Sigmoid colon (tissue), 6 donors: ENCODE measurements at regions not wholly inside any gene's neighbourhood (a gene's known extent, or its start where the extent isn't known, plus 50 kb on each side); places are given as distances from the start of the nearest gene placed in this dataset.

Experiments used
- DNase-seq: peaks from one replicate; pipeline ENCODE4 v3.0.0-alpha.2; 2019
- H3K27ac ChIP-seq, 4 donors: fragments of 200-600 bp; sonication (generic); one replicate each; pipeline ENCODE4 v1.5.1; 2016 to 2019; ENCODE audit warnings: mild to moderate bottlenecking in 1 of 4
- H3K27me3 ChIP-seq, 3 donors: fragments of 200-600 bp; sonication (generic); one replicate each; pipeline ENCODE4 v1.5.1; 2019; ENCODE audit warnings: mild to moderate bottlenecking in 1 of 3
- H3K36me3 ChIP-seq, 4 donors: fragments of 200-600 bp; sonication (generic); one replicate each; pipeline ENCODE4 v1.5.1; 2016 to 2019
- H3K4me1 ChIP-seq, 4 donors: fragments of 200-600 bp; sonication (generic); one replicate each; pipeline ENCODE4 v1.5.1; 2017 to 2019
- H3K4me3 ChIP-seq, 4 donors: fragments of 200-600 bp; sonication (generic); one replicate each; pipeline ENCODE4 v1.5.1; 2017 to 2019; ENCODE audit warnings: mild to moderate bottlenecking in 2 of 4, moderate library complexity in 1 of 4
- H3K9me3 ChIP-seq, 4 donors: fragments of 200-600 bp in 3 of 4; sonication (generic) in 3 of 4; one replicate each; pipeline versions ENCODE4 v1.5.1 to v1.6.1; 2013 to 2019
- EP300 ChIP-seq, 4 donors: sonication (generic); formaldehyde crosslinking; IDR thresholded peaks; one replicate each; pipeline ENCODE4 v1.6.1; 2017; ENCODE audit warnings: antibody characterized with exemption in 4 of 4
- POLR2A ChIP-seq, 2 donors: fragments of 450-650 bp; IDR thresholded peaks; one replicate each; pipeline ENCODE4 v1.6.1; 2016; ENCODE audit warnings: antibody characterized with exemption in 2 of 2, mild to moderate bottlenecking in 2 of 2, moderate library complexity in 2 of 2
- POLR2AphosphoS5 ChIP-seq, 4 donors: sonication (generic); formaldehyde crosslinking; IDR thresholded peaks; one replicate each; pipeline ENCODE4 v1.6.1; 2017; ENCODE audit warnings: antibody characterized with exemption in 4 of 4
- WGBS, 2 donors: extraction: QIAGEN DNeasy Blood & Tissue Kit; methylation state at CpG; one replicate each; pipeline ENCODE4 v1.1.7; 2013; 5-methylcytosine and 5-hydroxymethylcytosine counted together
- intact Hi-C: fragments of 100-400 bp; cut with DNase I; formaldehyde crosslinking; loops from one replicate; pipeline ENCODE4 v1.15.1; 2023
- TF ChIP-seq, protein P1 (sequence below), 4 experiments: fragments of 450-650 bp in 3 of 4; fragments of 200-600 bp in 1 of 4; IDR thresholded peaks; one replicate each; pipeline ENCODE4 v1.5.1; 2016 to 2019; ENCODE audit warnings: antibody characterized with exemption in 4 of 4, mild to moderate bottlenecking in 3 of 4, moderate library complexity in 2 of 4
- donor health status: healthy with polysubstance abuse.
- donor health status: healthy.

DNA sequence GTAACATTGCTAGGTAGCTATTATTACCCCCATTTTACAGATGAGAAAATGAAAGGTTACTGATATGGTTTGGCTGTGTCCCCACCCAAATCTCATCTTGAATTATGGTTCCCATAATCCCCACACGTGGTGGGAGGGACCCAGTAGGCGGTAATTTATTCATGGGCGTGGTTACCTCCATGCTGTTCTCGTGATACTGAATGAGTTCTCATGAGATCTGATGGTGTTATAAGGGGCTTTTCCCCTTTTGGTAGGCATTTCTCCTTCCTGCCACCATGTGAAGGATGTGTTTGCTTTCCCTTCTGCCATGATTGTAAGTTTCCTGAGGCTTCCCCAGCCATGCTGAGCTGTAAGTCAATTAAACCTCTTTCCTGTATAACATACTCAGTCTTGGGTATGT is 252.1 kb downstream of the OPA1 start:
- no peak for DNase-seq
- H3K36me3 ChIP-seq: no peaks in the 10 kb centered on the region
- H3K27ac ChIP-seq: no peak overlapping the region
- H3K27me3 ChIP-seq: no peaks in the 10 kb centered on the region
- WGBS, 2 donors: 69 to 91% methylated on average over 4 of the region's 4 CpGs
- H3K9me3 ChIP-seq: no peaks in the 10 kb centered on the region
- H3K4me1 ChIP-seq: peaks cover 0 to 6% (median 0%) of the 10 kb centered on the region in 4 donors
- TF ChIP-seq POLR2A (IDR thresholded peaks at IDR 0.05): no peak
- no peak for TF ChIP-seq EP300 (IDR thresholded peaks at IDR 0.05)
- TF ChIP-seq POLR2AphosphoS5 (IDR thresholded peaks at IDR 0.05): no peak
- TF ChIP-seq, protein P1, sequence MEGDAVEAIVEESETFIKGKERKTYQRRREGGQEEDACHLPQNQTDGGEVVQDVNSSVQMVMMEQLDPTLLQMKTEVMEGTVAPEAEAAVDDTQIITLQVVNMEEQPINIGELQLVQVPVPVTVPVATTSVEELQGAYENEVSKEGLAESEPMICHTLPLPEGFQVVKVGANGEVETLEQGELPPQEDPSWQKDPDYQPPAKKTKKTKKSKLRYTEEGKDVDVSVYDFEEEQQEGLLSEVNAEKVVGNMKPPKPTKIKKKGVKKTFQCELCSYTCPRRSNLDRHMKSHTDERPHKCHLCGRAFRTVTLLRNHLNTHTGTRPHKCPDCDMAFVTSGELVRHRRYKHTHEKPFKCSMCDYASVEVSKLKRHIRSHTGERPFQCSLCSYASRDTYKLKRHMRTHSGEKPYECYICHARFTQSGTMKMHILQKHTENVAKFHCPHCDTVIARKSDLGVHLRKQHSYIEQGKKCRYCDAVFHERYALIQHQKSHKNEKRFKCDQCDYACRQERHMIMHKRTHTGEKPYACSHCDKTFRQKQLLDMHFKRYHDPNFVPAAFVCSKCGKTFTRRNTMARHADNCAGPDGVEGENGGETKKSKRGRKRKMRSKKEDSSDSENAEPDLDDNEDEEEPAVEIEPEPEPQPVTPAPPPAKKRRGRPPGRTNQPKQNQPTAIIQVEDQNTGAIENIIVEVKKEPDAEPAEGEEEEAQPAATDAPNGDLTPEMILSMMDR (IDR thresholded peaks at IDR 0.05): no peak
- intact Hi-C loops: no loop called here
- no peak overlapping the region for H3K4me3 ChIP-seq

DNA sequence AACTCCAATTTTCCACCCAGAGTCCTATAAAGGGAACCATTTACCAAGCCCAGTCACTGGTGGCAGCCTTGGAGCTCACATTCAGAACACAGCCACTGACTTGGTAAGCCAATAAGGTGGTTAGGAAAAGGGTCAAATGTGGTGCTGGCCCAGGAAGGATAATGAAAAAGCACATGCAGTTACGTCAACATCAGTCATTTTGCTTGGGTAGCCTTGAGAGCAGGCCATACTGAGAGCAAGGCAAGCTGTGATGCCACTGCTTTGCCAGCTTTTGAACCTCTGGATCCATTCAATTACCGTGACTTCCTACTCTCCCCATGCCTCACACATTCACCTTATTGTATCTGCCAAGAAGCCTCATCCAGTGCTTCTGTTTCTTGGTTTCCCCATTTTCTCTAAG is 253.6 kb downstream of the OPA1 start:
- intact Hi-C loops: no loop called here
- DNase-seq: no peak
- no peaks in the 10 kb centered on the region for H3K27me3 ChIP-seq
- H3K27ac ChIP-seq: no peak overlapping the region
- no peaks in the 10 kb centered on the region for H3K36me3 ChIP-seq
- WGBS, 2 donors: 93 to 95% methylated on average over 2 of the region's 2 CpGs
- TF ChIP-seq, protein P1 (IDR thresholded peaks at IDR 0.05): no peak
- no peak for TF ChIP-seq POLR2AphosphoS5 (IDR thresholded peaks at IDR 0.05)
- no peak for TF ChIP-seq EP300 (IDR thresholded peaks at IDR 0.05)
- no peak for TF ChIP-seq POLR2A (IDR thresholded peaks at IDR 0.05)
- no peak overlapping the region for H3K4me3 ChIP-seq
- H3K9me3 ChIP-seq: no peaks in the 10 kb centered on the region
- peaks cover 0 to 8% (median 3%) of the 10 kb centered on the region in 4 donors for H3K4me1 ChIP-seq

DNA sequence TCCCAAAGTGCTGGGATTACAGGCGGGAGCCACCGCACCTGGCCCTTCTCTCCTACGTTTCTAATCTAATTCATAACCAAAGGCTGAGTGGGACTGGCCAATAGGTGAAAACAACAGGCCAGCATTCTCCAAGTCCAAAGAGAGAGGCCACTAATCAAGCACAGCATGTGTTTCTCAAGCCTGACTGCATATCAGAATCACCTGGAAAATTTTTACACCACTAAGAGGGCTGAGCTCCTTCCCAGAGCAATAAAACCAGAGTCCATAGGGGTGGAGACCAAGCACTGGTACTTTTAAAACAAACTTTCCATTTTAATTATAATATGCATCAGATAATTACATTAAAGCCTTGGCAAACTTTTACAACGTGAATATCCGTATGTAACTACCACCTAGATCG is 254.4 kb downstream of the OPA1 start:
- intact Hi-C loops: no loop called here
- no peaks in the 10 kb centered on the region for H3K27me3 ChIP-seq
- no peak for TF ChIP-seq POLR2AphosphoS5 (IDR thresholded peaks at IDR 0.05)
- TF ChIP-seq POLR2A (IDR thresholded peaks at IDR 0.05): no peak
- TF ChIP-seq, protein P1 (IDR thresholded peaks at IDR 0.05): no peak
- no peak for TF ChIP-seq EP300 (IDR thresholded peaks at IDR 0.05)
- H3K27ac ChIP-seq: no peak overlapping the region
- H3K9me3 ChIP-seq: no peaks in the 10 kb centered on the region
- no peaks in the 10 kb centered on the region for H3K36me3 ChIP-seq
- H3K4me1 ChIP-seq: peaks cover 0 to 12% (median 9%) of the 10 kb centered on the region in 4 donors
- DNase-seq: no peak
- WGBS, 2 donors: 20 to 65% methylated on average over 6 of the region's 6 CpGs
- H3K4me3 ChIP-seq: no peak overlapping the region

DNA sequence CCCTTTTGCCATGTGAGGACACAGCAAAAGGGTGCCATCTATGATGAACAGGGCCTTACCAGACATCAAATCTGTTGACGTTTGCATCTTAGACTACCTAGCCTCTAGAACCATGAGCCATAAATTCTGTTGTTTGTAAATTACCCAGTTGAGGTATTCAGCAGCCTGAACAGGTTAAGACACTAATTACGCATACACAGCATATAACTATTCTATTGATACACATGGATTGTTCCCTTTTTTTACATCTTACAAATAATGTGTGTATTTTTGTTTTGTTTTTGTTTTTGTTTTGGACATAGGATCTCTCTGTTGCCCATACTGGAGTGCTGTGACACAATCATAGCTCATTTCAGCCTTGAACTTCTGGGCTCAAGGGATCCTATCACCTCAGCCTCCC is 255.5 kb downstream of the OPA1 start:
- intact Hi-C loops: no loop called here

More for the DNA sequence above, 255.5 kb downstream of the OPA1 start:
- Histone ChIP-seq H3K27ac (no peak overlapping the region), H3K4me1 (peaks cover 0 to 14% (median 10%) of the 10 kb centered on the region in 4 donors), H3K9me3 (no peaks in the 10 kb centered on the region), H3K4me3 (no peak overlapping the region), H3K27me3 (no peaks in the 10 kb centered on the region), H3K36me3 (no peaks in the 10 kb centered on the region)
- WGBS, 2 donors: 94 to 99% methylated on average over 2 of the region's 2 CpGs
- no peak for DNase-seq
- no peak for TF ChIP-seq EP300 (IDR thresholded peaks at IDR 0.05)
- no peak for TF ChIP-seq POLR2AphosphoS5 (IDR thresholded peaks at IDR 0.05)
- no peak for TF ChIP-seq POLR2A (IDR thresholded peaks at IDR 0.05)
- TF ChIP-seq, protein P1 (IDR thresholded peaks at IDR 0.05): no peak
